ENCODE measurements at regions not wholly inside any gene's neighbourhood (a gene's known extent, or its start where the extent isn't known, plus 50 kb on each side); places are given as distances from the start of the nearest gene placed in this dataset.

- TF ChIP-seq CTCF (IDR thresholded peaks at IDR 0.05; ENCODE audit: low read depth, low read length) (no peak), POLR2A (IDR thresholded peaks at IDR 0.05; ENCODE audit: extremely low read depth, insufficient read length) (no peak)
Measured at GRCh38 chr10:117425974-117426566, 50.8 kb upstream of the PDZD8 start.
